GM13976 (cell line): ENCODE measurements at regions not wholly inside any gene's neighbourhood (a gene's known extent, or its start where the extent isn't known, plus 50 kb on each side); places are given as distances from the start of the nearest gene placed in this dataset.

Experiments used
- DNase-seq: peaks from one replicate; pipeline ENCODE4 v3.0.0; 2012; ENCODE audit warnings: low spot score
- CTCF ChIP-seq: IDR thresholded peaks from 2 replicates; pipeline ENCODE4 v1.5.1; 2012; ENCODE audit warnings: borderline replicate concordance, mild to moderate bottlenecking; ENCODE audit not compliant: insufficient read depth; ENCODE audit errors: extremely low read depth, missing control alignments, control extremely low read depth
- in situ Hi-C: fragments of 300-500 bp; cut with MboI; formaldehyde crosslinking; loops from one replicate; pipeline ENCODE4 v1.12.0; 2022; ENCODE audit warnings: low sequenced_read_pairs, mixed read lengths, inconsistent platforms; ENCODE audit not compliant: unreplicated experiment

GRCh38 chr5:122533825-122534224 is 221.8 kb downstream of the SNCAIP start:
- TF ChIP-seq CTCF: no peak
- no peak for DNase-seq
- in situ Hi-C loops: no loop called here

- in situ Hi-C loops: no loop called here
- no peak for DNase-seq
- TF ChIP-seq CTCF: no peak
These were observed 222.8 kb downstream of the SNCAIP start for GRCh38 chr5:122534829-122535228.

- in situ Hi-C loops: no loop called here
- DNase-seq: no peak
- TF ChIP-seq CTCF: no peak
These were observed 229.4 kb downstream of the SNCAIP start for GRCh38 chr5:122541388-122541787.

GRCh38 chr5:122545986-122546385 is 228.9 kb upstream of the SNX2 start:
- in situ Hi-C loops: no loop called here
- DNase-seq: no peak

GRCh38 chr5:122547219-122547618 is 227.7 kb upstream of the SNX2 start:
- in situ Hi-C loops: no loop called here
- no peak for DNase-seq
- TF ChIP-seq CTCF: no peak

More at GRCh38 chr5:122545986-122546385, 228.9 kb upstream of the SNX2 start:
- TF ChIP-seq CTCF: no peak

GRCh38 chr5:122547669-122548068 is 227.2 kb upstream of the SNX2 start:
- no peak for TF ChIP-seq CTCF
- DNase-seq: no peak
- in situ Hi-C loops: no loop called here

GRCh38 chr5:122559676-122560075 is 215.2 kb upstream of the SNX2 start:
- in situ Hi-C loops: no loop called here
- DNase-seq: no peak
- no peak for TF ChIP-seq CTCF
